ENCODE measurements at regions not wholly inside any gene's neighbourhood (a gene's known extent, or its start where the extent isn't known, plus 50 kb on each side); places are given as distances from the start of the nearest gene placed in this dataset.

DNA sequence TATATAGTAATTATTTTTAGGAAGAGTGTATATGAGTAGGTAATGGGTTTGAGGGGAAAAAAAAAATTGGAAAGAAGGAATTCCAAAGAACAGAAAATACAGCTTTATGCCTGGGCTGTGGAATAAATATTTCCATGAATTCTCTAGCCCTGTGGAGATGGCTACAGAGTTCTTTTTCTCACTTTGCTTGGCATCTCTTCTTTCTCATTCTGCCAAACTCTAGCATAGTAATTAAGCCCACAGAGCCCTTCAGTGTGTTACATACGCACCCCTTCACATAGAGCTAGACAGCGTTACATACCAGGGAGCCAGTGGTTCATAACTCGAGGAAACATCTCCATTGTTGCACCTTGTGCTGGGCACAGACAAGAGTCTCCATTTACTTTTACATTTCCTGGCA, 621.1 kb downstream of the CDH8 start:
- no peak overlapping the region for H3K27ac Mint-ChIP-seq
- TF ChIP-seq, protein P1, sequence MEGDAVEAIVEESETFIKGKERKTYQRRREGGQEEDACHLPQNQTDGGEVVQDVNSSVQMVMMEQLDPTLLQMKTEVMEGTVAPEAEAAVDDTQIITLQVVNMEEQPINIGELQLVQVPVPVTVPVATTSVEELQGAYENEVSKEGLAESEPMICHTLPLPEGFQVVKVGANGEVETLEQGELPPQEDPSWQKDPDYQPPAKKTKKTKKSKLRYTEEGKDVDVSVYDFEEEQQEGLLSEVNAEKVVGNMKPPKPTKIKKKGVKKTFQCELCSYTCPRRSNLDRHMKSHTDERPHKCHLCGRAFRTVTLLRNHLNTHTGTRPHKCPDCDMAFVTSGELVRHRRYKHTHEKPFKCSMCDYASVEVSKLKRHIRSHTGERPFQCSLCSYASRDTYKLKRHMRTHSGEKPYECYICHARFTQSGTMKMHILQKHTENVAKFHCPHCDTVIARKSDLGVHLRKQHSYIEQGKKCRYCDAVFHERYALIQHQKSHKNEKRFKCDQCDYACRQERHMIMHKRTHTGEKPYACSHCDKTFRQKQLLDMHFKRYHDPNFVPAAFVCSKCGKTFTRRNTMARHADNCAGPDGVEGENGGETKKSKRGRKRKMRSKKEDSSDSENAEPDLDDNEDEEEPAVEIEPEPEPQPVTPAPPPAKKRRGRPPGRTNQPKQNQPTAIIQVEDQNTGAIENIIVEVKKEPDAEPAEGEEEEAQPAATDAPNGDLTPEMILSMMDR (IDR thresholded peaks at IDR 0.05; ENCODE audit: unreplicated experiment): no peak
- no peak overlapping the region for H3K4me3 Mint-ChIP-seq
- no peaks in the 10 kb centered on the region for H3K4me1 Mint-ChIP-seq
- no peak for DNase-seq (ENCODE audit: low spot score in 2 of 2, unreplicated experiment in 2 of 2)
- H3K36me3 Mint-ChIP-seq: no peaks in the 10 kb centered on the region
- H3K9me3 Mint-ChIP-seq: no peaks in the 10 kb centered on the region
- H3K27me3 Mint-ChIP-seq (ENCODE audit: low read depth): peaks cover 2% of the 10 kb centered on the region

DNA sequence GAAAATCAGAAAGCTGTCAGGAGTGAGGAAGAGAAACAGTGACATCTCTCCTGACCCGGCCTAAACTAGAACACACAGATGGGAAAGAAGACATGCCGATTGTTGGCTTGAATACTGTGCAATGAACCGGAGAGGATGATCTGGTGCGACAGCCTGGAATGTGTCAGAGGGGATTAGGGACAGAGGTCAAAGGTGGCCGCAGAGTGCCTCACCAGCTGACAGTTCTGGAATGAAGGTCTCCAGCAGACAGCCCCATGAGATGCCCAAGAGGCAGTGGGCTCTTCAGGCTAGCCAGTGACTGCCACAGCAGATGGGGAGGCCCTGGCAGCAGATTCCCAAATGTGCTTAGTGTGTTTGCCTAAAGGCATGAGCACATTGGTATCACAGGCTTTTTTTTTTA, 623.2 kb downstream of the CDH8 start:
- Mint-ChIP-seq H3K4me1 (no peaks in the 10 kb centered on the region), H3K9me3 (no peaks in the 10 kb centered on the region)

DNA sequence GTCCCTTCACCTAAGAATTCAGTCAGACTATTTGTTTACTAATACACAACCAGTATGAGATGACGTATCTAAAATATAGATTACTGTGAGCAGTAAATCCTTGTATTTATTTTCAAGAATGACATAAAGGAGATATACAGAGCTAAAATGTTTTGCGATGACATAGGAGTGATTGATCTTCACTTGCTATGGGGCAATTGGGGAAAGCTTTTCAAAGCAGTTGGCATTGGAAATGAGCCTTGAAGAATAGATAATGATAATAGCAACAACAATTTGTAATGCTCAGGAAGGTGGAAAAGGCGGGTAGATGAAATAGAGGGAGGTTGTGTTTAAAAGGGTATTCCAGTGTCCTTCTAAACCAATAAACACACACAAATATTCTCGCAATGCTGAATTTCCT, 623.7 kb downstream of the CDH8 start:
- no peak for DNase-seq (ENCODE audit: low spot score in 2 of 2, unreplicated experiment in 2 of 2)
- Mint-ChIP-seq H3K36me3 (no peaks in the 10 kb centered on the region), H3K4me1 (no peaks in the 10 kb centered on the region), H3K9me3 (no peaks in the 10 kb centered on the region), H3K4me3 (no peak overlapping the region), H3K27me3 (ENCODE audit: low read depth) (peaks cover 2% of the 10 kb centered on the region), H3K27ac (no peak overlapping the region)
- TF ChIP-seq, protein P1 (IDR thresholded peaks at IDR 0.05; ENCODE audit: unreplicated experiment): no peak

More for the DNA sequence above, 623.2 kb downstream of the CDH8 start:
- Mint-ChIP-seq H3K27me3 (ENCODE audit: low read depth) (peaks cover 2% of the 10 kb centered on the region), H3K27ac (no peak overlapping the region), H3K4me3 (no peak overlapping the region), H3K36me3 (no peaks in the 10 kb centered on the region)
- DNase-seq (ENCODE audit: low spot score in 2 of 2, unreplicated experiment in 2 of 2): no peak
- TF ChIP-seq, protein P1 (IDR thresholded peaks at IDR 0.05; ENCODE audit: unreplicated experiment): no peak

DNA sequence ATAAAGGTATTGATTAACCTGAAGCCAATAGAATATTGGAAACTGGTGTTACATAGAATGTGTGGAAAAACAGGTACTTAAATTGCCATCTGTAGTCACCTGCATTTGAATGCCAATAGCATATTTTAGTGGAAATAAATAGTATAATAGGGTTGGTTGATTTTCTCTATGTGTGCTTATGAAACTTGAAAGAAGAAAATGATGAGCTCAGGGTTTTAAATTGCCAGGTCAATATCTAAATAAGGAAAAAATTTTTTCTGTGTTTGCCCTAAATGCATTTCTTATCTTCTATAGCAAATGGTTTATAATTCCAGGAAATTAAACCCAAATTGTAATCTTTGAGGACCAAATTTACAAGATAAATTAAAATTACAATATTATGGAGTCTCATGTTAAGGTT, 626.6 kb downstream of the CDH8 start:
- DNase-seq (ENCODE audit: low spot score in 2 of 2, unreplicated experiment in 2 of 2): no peak
- TF ChIP-seq, protein P1 (IDR thresholded peaks at IDR 0.05; ENCODE audit: unreplicated experiment): no peak
- Mint-ChIP-seq H3K27me3 (ENCODE audit: low read depth) (peaks cover 2% of the 10 kb centered on the region), H3K27ac (no peak overlapping the region), H3K9me3 (no peaks in the 10 kb centered on the region), H3K4me1 (no peaks in the 10 kb centered on the region), H3K4me3 (no peak overlapping the region), H3K36me3 (no peaks in the 10 kb centered on the region)

DNA sequence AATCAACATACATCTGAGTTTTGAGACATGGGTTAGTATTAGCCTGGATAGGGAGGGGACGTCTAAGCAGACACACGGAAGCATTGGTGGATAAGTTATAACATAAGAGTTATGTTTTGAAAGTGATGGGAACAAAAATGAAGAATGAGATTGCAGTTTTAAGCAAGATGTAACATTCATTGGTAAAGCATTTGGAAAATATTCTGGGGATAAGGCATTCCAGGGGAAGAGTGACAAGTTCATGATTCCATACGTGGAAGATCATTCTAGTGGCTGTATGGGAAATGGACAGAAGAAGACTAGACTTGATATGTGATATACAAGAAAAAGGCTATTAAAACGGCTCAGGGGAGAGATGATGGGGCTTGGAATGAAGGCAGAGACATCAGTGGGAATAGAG, 632.9 kb downstream of the CDH8 start:
- DNase-seq (ENCODE audit: low spot score in 2 of 2, unreplicated experiment in 2 of 2): no peak
- TF ChIP-seq, protein P1 (IDR thresholded peaks at IDR 0.05; ENCODE audit: unreplicated experiment): no peak
- H3K27me3 Mint-ChIP-seq (ENCODE audit: low read depth): no peaks in the 10 kb centered on the region
- H3K4me1 Mint-ChIP-seq: peaks cover 8% of the 10 kb centered on the region
- H3K27ac Mint-ChIP-seq: no peak overlapping the region
- no peak overlapping the region for H3K4me3 Mint-ChIP-seq
- no peaks in the 10 kb centered on the region for H3K9me3 Mint-ChIP-seq
- no peaks in the 10 kb centered on the region for H3K36me3 Mint-ChIP-seq

DNA sequence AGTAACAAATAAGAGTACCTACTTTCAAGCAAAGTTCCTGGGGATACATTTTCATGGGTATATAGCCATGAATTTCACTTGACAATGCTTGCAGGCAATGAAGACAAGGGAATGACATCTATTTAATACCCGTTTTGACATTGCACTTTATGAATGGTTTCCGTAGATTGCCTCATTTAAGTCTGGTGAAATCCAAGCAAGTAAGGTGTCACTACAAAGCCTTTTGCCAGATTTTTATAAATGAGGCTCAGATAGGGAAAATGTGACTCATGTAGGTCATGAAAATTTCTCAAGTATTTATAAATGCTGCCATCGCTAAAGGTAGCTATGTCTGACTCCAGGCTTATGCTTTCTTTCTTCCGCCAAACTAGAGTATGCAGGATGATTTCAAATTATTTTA, 644.3 kb downstream of the CDH8 start:
- Mint-ChIP-seq H3K36me3 (no peaks in the 10 kb centered on the region), H3K27ac (no peak overlapping the region), H3K4me3 (no peak overlapping the region), H3K27me3 (ENCODE audit: low read depth) (peaks cover 3% of the 10 kb centered on the region), H3K4me1 (peaks cover 11% of the 10 kb centered on the region), H3K9me3 (no peaks in the 10 kb centered on the region)
- TF ChIP-seq, protein P1 (IDR thresholded peaks at IDR 0.05; ENCODE audit: unreplicated experiment): no peak
- no peak for DNase-seq (ENCODE audit: low spot score in 2 of 2, unreplicated experiment in 2 of 2)
